Mucosa of gallbladder (tissue), 1 donor: ENCODE measurements at regions not wholly inside any gene's neighbourhood (a gene's known extent, or its start where the extent isn't known, plus 50 kb on each side); places are given as distances from the start of the nearest gene placed in this dataset.
"Not testable (repeated sequence)": the region's sequence is repeated elsewhere in the genome, so short reads cannot be mapped to it uniquely, and the experiment has no call there.

Source experiments
- DNase-seq: peaks from one replicate; pipeline ENCODE4 v3.0.0-alpha.2; 2020; ENCODE audit warnings: low spot score
- donor health status: DM: no; HTN: no; CAD: no.

DNA sequence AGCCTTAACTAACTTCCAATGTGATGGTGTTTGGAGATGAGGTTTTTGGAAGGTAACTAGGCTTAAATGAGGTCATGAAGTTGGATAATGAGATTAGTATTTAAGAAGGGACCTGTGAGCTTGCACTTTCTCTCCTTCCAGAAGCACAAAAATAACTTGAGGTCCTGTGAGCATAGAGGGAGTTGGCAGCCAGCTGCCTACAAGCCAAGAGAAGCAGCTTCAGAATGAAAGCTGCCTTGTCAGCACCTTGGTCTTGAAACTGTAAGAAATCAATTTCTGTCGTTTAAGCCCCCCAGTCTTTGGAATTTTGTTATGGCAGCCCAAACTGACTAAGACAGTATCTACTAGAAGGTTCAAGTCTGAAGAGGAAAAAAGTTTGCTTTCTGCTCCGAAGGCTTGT is 280.2 kb upstream of the GALNTL6 start:
- DNase-seq = no peak

GRCh38 chr4:171524903-171525302 is 288.3 kb upstream of the GALNTL6 start:
- DNase-seq = no peak

- DNase-seq = no peak
Observed at GRCh38 chr4:171521726-171522125, 291.5 kb upstream of the GALNTL6 start.

- no peak for DNase-seq
Observed at GRCh38 chr4:171519457-171519856, 293.7 kb upstream of the GALNTL6 start.

DNA sequence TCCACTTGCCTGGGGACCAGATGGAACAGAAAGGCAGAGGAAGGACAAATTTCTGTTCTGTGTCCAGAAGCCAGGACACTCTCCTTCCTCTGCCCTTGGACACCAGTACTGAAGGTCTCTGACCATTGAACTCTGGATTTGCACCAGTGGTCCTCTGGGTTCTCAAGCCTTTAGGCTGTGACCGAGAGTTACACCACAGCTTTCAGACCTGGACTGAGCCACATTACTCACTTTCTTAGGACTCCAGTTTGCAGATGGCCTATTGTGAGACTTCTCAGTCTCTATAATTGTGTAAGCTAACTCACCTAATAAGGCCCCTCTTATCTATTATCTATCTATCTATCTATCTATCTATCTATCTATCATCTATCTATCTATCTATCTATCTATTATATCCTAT is 295.3 kb upstream of the GALNTL6 start:
- no peak for DNase-seq

DNA sequence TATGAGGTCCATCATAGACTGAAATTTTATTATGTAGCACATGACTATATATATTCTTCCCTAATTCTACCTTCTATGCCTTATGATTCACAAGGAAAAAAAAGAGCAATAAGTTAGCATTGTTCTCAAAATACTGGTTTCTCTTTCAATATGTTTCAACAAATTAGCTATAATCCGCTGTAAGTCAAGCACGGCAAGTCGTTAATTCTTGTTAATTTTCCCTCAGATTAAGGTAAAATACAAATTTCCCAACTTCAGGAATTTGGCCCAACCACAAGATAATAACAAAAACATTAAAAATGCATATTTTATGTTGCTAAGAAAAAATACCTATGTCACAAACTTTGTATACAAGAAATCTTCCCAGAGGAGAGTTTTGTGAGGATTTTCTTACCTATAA is 296.5 kb upstream of the GALNTL6 start:
- DNase-seq = no peak

- DNase-seq = no peak
Observed at GRCh38 chr4:171484681-171485080, 328.5 kb upstream of the GALNTL6 start.

DNA sequence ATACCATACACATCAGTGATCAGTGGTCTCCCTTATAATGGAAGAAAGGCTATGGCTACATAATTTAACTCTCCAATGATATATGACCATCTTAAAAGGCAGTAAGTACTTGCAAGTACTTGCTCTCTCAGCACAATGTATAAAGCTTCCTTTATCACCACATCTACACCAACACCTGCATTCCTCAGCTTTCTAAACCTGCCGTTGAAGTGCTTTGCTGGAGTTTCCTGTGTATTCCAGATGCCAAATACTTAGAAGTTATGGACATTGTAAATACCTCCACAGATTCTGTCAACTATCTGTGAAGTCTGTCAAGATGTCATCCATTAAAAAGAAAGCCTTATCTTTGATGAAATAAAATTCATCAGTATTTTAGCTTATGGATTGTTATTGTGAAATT is 335.0 kb upstream of the GALNTL6 start:
- DNase-seq = no peak

GRCh38 chr4:171475111-171475510 is 338.1 kb upstream of the GALNTL6 start:
- not testable (repeated sequence) for DNase-seq

DNA sequence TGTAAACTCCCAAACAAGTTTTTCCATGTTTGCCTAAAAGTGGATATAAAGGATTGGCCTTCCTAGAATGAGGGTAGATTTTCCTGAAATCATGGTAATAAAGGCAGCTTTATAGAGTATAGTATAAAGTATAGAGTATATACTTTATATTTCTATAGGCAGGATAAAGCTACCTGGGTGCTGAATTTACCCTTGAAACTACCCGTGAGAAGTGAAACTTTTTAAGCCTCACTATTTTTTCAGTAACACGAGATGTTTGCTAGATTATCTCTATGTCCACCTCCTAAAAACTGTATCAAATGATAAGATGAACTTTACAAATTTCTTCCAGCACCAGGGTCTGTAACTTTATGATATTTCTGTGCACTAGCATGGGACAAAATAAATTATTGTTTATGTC is 340.0 kb upstream of the GALNTL6 start:
- no peak for DNase-seq

DNA sequence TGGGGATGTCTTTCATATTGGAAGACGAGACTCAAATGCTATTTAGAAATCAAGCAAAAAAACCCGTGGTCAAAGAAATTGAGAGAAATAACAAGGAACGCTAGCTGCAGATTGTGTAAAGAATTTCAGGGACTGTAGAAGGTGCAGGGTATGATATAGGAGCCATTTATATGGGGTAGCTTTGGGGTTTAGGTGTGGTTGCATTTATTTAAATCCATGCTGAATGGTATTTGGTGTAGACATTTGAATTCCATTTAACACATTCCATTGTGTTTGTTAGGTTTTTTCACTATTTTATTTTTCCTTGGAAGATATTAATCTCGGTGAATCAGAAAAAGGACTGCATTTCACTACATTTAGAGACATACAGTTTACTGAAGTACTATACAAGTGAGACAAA is 341.0 kb upstream of the GALNTL6 start:
- no peak for DNase-seq

DNA sequence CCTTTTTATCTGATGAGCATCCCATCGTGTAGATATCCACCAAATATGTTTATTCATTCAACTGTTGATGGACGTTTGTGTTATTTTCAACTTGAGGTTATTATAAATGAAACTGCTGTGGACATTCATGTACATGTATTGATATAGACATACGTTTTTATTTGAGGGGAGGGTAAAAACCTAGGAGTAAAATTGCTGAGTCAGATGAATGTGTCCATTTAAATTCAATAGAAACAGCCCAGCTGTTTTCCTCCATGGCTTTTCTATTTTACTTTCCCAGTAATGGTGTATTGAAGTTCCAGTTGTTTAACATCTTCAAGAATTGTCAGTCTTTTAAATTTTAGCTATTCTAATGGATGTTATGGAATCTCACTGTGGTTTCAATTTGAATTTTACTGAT is 348.7 kb upstream of the GALNTL6 start:
- DNase-seq = no peak

- no peak for DNase-seq
Observed at GRCh38 chr4:171461191-171461590, 352.0 kb upstream of the GALNTL6 start.

DNA sequence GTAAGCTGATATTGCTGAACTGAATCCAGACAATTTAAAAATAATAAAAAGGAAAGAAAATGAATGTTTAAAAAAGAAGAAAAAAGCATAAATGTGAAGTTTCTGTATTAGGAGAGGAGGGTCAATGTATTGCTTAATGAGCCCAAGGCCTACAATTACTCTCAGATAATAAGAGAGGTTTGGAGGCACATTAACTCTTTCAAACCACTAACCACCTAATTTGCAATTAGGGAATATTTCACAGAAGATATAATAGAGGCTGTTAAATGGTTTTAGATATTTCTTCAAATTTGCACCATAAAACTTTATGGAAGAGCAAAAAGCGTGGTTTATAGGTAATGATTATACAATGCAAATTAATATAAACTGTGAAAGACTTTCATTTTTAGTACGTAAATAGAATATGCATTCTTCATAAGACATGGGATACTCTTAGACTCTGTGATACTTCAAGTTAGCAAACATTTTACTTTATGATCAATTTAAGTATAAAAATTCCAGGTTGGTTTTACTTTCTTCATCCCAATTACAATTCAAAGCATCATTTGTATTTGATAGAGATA is 364.2 kb upstream of the GALNTL6 start:
- DNase-seq = no peak

DNA sequence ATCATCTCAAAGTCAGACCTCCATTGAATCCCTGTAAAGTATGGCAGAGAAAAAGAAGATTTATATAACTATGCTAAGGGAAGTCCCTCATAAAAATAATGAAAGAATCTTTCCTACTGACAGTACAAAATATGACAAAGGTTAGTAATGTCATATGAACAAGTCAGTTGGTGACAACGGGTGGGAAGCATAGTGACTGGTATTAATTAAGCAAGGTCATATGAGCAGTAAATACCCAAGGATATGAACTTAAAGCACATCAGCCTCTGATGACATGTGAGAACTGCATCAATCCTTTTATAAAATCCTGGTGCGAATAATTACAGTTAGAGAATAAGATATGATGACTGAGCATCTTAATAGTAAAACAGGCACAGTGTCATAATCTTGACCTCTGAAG is 364.8 kb upstream of the GALNTL6 start:
- DNase-seq = no peak

DNA sequence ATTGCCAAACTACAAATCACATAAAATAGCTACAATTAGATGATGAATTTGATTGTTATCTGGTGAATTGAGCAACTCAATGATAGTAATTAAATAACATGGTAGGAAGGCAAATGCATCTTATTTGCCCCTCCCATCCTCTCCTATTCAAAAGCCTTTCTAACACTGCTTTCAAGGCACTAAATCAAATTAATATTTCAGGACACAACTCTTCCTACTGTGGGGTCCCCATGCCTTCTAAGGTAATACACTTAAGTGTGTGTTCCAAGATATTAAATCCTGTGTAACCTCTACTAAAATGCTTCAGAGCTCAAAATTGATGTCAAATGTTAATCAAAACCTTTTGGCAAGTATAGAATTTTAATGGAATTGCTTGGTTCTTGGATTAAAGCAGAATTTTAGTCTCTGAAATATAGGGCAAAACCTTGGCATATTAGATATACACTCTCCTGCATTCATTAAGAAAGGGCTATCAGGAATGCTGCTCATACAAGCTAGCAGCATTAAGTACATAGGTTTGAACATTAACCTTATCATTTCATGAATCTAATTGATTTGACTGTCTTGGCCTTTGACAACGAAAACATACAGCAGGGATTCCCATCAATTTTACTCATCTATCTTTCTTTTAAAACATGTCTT is 371.8 kb upstream of the GALNTL6 start:
- no peak for DNase-seq

DNA sequence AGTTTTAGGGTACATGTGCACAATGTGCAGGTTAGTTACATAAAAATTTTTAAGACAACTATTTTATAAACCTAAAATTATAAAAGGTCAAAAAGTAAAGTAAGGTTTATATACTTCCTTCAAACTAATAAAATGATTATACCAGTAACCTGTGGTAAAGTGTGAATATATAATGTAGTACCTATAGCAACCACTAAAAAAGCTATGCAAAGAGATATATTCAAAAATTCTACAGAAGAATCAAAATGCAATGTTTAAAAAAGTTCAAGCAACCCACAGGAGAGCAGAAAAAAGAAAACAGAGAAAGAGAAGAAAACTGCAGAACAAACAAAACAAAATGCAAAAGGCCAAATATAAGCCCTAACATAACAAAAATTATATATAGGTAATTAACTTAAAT is 379.5 kb upstream of the GALNTL6 start:
- DNase-seq = no peak

- no peak for DNase-seq
Observed at GRCh38 chr4:171432536-171432935, 380.7 kb upstream of the GALNTL6 start.

DNA sequence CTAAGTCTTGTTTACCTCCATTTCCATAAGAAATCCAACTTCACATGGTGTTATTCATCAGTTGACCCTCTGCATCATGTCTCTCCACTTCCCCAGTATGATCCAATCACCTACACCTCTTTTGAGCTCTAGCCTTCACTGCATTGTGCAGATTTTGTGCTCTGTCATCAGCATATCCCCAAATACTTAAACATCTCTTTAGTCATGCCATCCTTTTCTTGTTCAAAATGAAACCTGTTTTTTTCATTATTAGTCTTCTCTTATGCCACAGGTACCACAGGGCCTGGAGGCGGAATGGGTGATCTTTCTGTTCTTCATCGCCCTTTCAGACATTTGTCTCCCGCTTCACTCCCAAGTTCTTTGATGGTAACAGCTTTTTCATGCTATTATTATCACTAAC is 382.7 kb upstream of the GALNTL6 start:
- no peak for DNase-seq

- DNase-seq = no peak
Observed at GRCh38 chr4:171397175-171397574, 416.0 kb upstream of the GALNTL6 start.

GRCh38 chr4:171390626-171391025 is 422.6 kb upstream of the GALNTL6 start:
- no peak for DNase-seq

- DNase-seq = no peak
Observed at GRCh38 chr4:171378323-171378722, 434.9 kb upstream of the GALNTL6 start.

GRCh38 chr4:171376724-171377123 is 436.5 kb upstream of the GALNTL6 start:
- no peak for DNase-seq

- no peak for DNase-seq
Observed at GRCh38 chr4:171353535-171353934, 459.7 kb upstream of the GALNTL6 start.
